ENCODE measurements at regions not wholly inside any gene's neighbourhood (a gene's known extent, or its start where the extent isn't known, plus 50 kb on each side); places are given as distances from the start of the nearest gene placed in this dataset.

- no peak for DNase-seq (ENCODE audit: low read depth)
Observed at GRCh38 chr5:117519957-117520500, 945.4 kb upstream of the SEMA6A start.

DNA sequence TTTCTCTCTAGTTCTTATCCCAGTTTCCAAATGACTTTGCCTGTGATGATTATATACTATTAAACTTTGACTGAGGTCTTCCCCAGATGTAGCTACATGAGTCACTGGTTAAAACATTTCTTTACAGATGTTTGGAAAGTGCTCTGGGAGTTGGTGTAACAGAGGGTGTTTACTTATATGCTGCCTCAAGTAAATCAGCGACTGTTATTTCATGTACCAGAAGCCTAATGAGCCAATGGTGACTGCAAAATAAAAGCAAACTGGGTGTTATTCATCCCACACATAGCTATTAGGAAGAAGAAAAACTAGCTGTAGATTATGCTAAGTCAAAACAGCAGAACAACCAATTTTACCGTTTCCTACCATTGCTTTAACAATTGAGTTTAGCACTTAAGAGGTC lies 929.7 kb upstream of the SEMA6A start:
- no peak for DNase-seq (ENCODE audit: low read depth)

DNA sequence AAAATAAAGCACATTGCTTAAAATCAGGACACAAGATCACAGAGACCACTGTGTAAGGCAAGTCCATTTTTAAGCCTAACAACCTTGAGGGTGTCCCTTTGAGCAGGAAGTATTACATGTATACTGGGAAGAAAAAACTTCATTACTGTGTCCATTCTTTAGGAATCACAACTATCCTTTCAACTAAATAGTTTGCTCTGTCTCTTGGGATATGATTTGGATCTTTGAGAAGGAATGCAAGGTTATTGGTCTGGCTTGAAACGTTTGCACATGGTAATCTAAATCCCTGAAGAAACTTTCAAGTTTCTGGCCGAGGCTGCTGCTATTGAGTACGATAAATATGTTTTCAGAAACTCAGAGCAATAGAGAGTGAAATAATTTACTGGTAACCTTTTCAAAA lies 923.0 kb upstream of the SEMA6A start:
- no peak for DNase-seq (ENCODE audit: low read depth)

- no peak for DNase-seq (ENCODE audit: low read depth)
Observed at GRCh38 chr5:117496801-117497200, 922.2 kb upstream of the SEMA6A start.

- DNase-seq (ENCODE audit: low read depth): no peak
Observed at GRCh38 chr5:117494188-117494587, 919.6 kb upstream of the SEMA6A start.

- no peak for DNase-seq (ENCODE audit: low read depth)
Observed at GRCh38 chr5:117488976-117489500, 914.4 kb upstream of the SEMA6A start.

GRCh38 chr5:117487556-117487955 lies 912.9 kb upstream of the SEMA6A start:
- no peak for DNase-seq (ENCODE audit: low read depth)

GRCh38 chr5:117486879-117487391 lies 912.3 kb upstream of the SEMA6A start:
- DNase-seq (ENCODE audit: low read depth): no peak

DNA sequence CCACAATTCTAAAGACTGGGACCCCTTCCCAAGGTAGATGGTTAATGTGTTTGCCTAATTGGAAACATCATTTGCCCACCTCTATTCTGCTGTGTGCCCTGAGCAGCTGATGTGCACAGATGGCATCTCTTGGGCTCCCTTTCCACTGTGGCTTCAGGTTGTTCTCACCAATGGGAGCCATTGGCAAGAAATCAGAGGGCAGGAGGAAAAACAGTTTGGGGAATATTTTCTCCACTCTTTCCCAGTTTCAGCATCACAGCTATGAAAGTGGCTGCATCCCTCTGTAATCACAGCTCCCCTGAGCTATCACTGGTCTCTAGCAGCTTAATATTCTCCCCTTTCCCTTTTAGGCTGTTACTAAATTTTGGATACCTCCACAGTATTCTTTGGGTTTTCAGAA lies 911.6 kb upstream of the SEMA6A start:
- DNase-seq (ENCODE audit: low read depth): no peak

DNA sequence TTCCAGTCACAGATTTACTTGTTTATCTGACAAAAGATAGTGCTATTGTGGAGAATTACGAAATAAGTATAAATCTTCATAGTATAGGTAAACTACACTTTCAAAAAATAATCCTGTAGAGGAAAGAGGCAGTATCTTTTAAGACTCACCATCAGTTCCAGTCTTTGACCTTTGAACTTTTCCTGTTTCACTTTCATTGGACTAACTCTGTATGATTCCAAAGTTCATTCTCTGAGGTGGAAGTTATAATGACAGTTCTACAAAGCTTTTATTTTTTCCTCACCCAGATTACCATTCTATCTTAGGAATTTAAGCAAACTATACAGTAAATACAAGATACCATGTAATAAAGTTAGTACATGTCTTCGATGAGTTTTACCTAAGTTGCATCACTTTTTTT lies 901.3 kb upstream of the SEMA6A start:
- no peak for DNase-seq (ENCODE audit: low read depth)

DNA sequence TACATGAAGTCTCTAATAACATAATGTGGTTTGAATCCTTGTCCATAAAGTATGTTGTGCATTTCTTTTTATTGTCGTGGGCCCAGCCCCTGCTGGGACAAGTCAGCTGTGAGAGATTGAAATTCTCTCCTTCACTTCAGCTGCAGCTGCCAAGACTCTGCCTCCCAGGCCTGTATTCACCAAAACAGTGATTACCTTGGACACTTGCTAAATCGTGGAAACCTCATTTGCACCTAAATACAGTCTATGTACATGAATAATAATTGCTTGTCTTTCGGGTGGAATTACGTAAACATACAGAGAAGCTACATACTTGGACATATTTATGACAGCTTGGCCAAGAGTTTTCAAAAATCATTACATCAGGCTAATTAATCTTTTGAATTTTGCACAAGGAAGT lies 898.5 kb upstream of the SEMA6A start:
- no peak for DNase-seq (ENCODE audit: low read depth)

GRCh38 chr5:117463881-117464570 lies 889.4 kb upstream of the SEMA6A start:
- no peak for DNase-seq (ENCODE audit: low read depth)

DNA sequence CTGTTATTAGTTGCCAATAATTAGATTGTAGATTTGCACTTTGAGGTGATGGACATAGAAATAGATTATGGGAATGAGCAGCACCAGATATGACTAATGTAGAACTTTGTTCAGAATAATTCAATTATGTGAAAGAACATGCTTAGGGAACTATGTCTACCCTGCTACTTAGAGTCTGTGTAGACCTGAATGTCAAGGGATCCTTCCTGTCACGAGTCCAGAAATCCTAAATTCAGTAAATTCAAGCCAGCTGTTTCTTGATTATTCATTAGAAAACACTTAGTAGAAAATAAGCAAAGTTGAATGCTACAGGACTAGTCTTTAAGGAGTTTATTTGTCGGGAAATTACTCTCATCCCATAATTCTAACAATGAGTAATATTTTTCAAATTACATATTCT lies 887.3 kb upstream of the SEMA6A start:
- DNase-seq (ENCODE audit: low read depth): no peak

- no peak for DNase-seq (ENCODE audit: low read depth)
Observed at GRCh38 chr5:117461403-117461802, 886.8 kb upstream of the SEMA6A start.

DNA sequence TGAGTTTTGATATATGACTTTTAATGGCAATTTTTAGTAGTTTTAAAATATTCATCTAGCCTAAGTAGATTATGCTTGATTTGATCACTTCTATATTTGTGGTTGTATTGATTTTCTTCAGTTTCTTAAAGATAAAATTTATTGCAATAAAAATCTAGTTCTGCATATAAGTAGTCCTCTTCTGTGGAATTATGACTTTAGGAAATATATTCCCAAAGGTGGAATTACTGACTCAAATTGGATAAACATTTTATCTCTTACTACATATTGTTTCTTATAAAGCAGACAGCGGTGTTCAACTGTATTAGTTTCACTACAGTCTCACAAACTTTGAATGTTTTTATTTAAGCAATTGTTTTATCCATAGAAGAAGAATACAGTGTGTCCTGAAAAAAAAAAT lies 883.0 kb upstream of the SEMA6A start:
- DNase-seq (ENCODE audit: low read depth): no peak

DNA sequence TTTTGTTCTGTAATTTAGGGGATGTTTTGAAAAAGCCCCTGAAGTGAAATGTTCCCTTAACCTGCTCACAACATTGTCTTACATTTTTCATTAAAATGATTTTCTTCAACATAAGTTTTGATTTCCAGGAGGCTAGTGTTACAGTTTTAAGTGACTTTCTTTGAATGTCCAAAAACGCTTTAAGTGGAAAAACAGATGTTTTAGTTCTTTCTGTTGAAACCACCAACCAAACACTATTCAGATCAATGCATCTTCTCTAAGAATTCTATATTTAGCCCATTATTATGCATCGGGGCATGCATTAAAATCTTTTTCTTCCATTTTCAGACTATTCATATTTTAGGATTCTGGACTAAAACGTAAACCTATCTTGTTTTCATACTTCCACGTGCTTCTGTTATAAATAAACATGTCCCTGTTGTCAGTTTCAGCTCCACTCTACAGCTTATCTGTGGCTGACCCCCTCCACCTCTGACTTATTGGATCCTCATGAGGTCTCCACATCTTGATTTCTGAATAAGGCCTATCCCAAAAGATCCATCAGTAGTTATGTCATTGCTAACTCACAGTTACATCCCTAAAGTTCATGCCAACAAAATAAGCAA lies 882.3 kb upstream of the SEMA6A start:
- no peak for DNase-seq (ENCODE audit: low read depth)

GRCh38 chr5:117455236-117456233 lies 880.9 kb upstream of the SEMA6A start:
- DNase-seq (ENCODE audit: low read depth): no peak

DNA sequence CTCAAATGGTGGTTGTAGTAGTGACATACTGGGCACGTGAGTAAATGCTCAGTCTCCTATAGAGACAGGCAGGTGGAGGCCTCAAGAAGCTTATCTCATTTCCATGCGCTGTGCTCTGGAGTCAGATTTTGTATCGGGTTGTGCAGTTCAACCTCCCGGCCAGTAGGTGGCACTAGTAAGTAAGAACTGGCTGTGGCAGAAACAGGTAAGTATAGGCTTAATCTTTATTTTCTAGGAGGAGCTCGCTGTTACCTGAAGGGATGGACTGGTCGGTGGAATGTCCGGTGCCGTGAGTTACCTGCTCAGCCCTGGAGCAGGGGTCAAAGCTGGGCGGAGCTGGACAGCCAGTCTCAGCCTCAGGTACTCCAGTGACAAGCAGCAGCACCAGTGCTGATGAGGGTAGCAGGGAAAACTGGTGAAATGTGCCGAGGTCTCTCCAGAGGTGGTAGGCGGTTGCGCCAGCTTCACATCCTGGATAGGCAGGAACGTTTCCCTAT lies 880.1 kb upstream of the SEMA6A start:
- DNase-seq (ENCODE audit: low read depth): peak; percentile 3

DNA sequence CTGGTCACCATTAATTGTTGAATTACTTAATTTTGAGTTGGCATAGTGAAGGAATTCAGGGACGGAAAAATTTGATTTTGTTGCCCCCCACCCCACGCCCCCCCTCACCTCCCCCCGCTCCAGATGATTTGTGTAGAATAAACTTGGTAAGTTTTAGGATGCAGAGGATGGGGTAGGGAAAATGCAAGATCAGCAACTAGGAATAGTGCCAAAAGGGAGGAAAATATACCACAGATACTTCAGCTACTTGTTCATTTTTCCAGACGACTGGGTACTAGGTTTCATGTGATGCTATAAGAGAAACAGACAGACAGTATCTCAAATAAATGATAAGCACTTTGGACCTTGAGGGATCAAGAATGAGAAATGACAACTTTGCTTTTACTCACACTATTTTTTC lies 862.2 kb upstream of the SEMA6A start:
- DNase-seq (ENCODE audit: low read depth): no peak

DNA sequence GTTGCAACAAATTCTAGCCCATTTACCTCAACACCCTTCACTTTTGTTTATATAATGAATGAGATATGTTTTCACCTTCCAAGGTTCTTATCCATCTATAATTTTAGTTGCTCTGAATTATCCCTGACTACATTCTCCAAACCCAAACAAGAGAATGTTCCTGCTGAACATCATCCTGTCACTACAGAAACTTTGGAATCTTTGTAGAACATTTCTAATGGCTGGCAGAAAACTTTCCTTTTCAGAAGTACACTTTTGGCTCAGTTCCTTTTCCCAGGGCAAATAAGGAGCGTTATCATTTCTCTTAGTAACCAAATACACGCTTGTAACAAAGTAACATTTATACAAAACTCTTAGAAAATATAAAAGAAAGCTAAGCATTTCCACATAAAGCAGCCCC lies 860.6 kb upstream of the SEMA6A start:
- no peak for DNase-seq (ENCODE audit: low read depth)

DNA sequence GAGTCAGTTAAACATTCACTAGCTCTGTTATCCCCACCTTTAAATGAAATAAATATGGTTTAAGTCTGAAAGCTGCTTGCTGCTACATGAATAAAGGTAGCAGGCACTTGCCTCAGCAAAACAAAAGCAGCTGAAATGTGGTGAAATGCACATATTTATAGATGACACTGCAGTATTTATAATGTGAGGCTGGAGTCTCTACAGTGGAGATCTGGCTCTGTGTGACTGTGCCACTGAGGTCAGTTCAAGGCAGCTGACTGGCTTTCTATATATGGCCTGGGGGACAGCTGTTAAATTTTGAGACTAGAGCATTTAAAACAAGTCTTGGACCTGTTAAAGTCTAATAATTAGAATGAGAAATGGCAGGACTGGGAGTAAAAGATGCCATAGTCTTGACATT lies 859.6 kb upstream of the SEMA6A start:
- no peak for DNase-seq (ENCODE audit: low read depth)

DNA sequence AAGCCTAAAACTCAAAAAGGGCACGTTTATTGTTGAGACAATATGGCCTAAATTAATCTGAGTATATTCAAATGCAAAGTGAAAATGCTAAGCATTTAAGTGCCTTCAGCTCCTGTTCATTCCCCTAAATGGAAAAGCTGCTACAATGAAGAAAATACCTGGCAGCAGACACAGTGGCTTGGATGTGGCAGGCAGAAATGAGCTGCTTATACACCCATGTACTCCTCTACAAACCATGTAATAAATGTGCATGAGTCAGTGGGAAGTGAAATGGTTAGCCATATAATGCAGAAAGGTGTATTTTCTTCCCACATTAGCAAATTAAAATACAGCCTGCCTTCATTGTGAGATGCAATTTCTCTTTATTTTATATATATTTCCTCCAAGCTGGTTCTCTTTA lies 859.2 kb upstream of the SEMA6A start:
- no peak for DNase-seq (ENCODE audit: low read depth)

Data from stimulated activated CD4-positive, alpha-beta T cell treated with anti-CD3 and anti-CD28 coated beads, Interleukin-2, amount 100 ng/mL, for 4 hours (primary cell).